HepG2 (cell line): ENCODE measurements at regions not wholly inside any gene's neighbourhood (a gene's known extent, or its start where the extent isn't known, plus 50 kb on each side); places are given as distances from the start of the nearest gene placed in this dataset.

ENCODE experiments used
- ATAC-seq: fragments of 200-7000 bp; cut with Tn5 transposase; 3 replicates; pipeline ENCODE4 v1.9.1; 2020; ENCODE audit warnings: mild to moderate bottlenecking, moderate library complexity
- BruUV-seq: library from RNA; stranded (reverse); fragments of 400-500 nt; replicated peaks from 2 replicates; lab custom pipeline; 2021; lab: Mats Ljungman, UMichigan
- CTCF ChIA-PET: fragments of 300-600 bp; formaldehyde crosslinking; extraction: SDS; loops from one replicate; lab custom pipeline; 2021; ENCODE audit warnings: low total read pairs, inconsistent platforms, low intra/inter-chr PET ratio; lab: Yijun Ruan, JAX
- POLR2A ChIA-PET: fragments of 350-600 bp; sonication (Branson Sonifier 250); formaldehyde crosslinking; loops from one replicate; lab custom pipeline; 2020; ENCODE audit warnings: antibody characterized with exemption, inconsistent platforms; lab: Yijun Ruan, JAX
- DNase-seq: peaks from one replicate; pipeline ENCODE4 v3.0.0-alpha.2; 2015; ENCODE audit warnings: low spot score
- FAIRE-seq: peaks from 3 replicates; lab custom pipeline; 2011; peaks lifted over from hg19 to GRCh38; lab: Jason Lieb, UNC
- H2AFZ ChIP-seq: one replicate; pipeline ENCODE4 v1.6.1; 2011; ENCODE audit warnings: low read length, inconsistent platforms
- H3K27ac ChIP-seq: fragments of 300-600 bp; 3 replicates; pipeline ENCODE4 v1.8.0; 2011; ENCODE audit warnings: mixed run types, mild to moderate bottlenecking, mixed read lengths, low read length, inconsistent platforms; ENCODE audit not compliant: insufficient read depth; ENCODE audit errors: extremely low read length
- H3K27me3 ChIP-seq, 2 experiments: fragments of 200-600 bp in 1 of 2; 2 replicates in 1 of 2; 3 replicates in 1 of 2; pipeline versions ENCODE4 v1.6.0 to v1.8.0; 2011; ENCODE audit warnings: low read length in 2 of 2, mild to moderate bottlenecking in 2 of 2, moderate library complexity in 2 of 2, inconsistent platforms in 1 of 2; ENCODE audit not compliant: insufficient read depth in 2 of 2, control insufficient read depth in 1 of 2
- H3K36me3 ChIP-seq, 2 experiments: fragments of 200-600 bp in 1 of 2; replicated peaks in 1 of 2; 2 replicates in 1 of 2; 3 replicates in 1 of 2; pipeline versions ENCODE4 v1.5.1 to v1.8.0; 2011; ENCODE audit warnings: low read length in 2 of 2, inconsistent platforms in 1 of 2; ENCODE audit not compliant: insufficient read depth in 2 of 2, control insufficient read depth in 1 of 2
- H3K4me1 ChIP-seq: 2 replicates; pipeline ENCODE4 v1.5.1; 2012; ENCODE audit warnings: low read length, inconsistent platforms; ENCODE audit not compliant: insufficient read depth
- H3K4me2 ChIP-seq: 2 replicates; pipeline ENCODE4 v1.6.0; 2011; ENCODE audit warnings: low read depth, low read length, inconsistent platforms
- H3K4me3 ChIP-seq, 3 experiments: fragments of 200-600 bp in 1 of 3; sonication (generic), shearing (Covaris generic) in 1 of 3; replicated peaks in 1 of 3; 2 replicates each; pipeline ENCODE4 v1.5.1; 2011 to 2016; ENCODE audit warnings: low read length in 3 of 3, inconsistent platforms in 2 of 3, low read depth in 2 of 3, mild to moderate bottlenecking in 2 of 3, control low read depth in 1 of 3, mixed read lengths in 1 of 3; ENCODE audit not compliant: insufficient read depth in 1 of 3
- H3K79me2 ChIP-seq: one replicate; pipeline ENCODE4 v1.6.1; 2011; ENCODE audit warnings: low read length, inconsistent platforms; ENCODE audit not compliant: insufficient read depth
- H3K9ac ChIP-seq: 2 replicates; pipeline ENCODE4 v1.6.0; 2011; ENCODE audit warnings: mild to moderate bottlenecking, low read depth, low read length, inconsistent platforms; ENCODE audit not compliant: insufficient read depth
- H3K9me3 ChIP-seq: 2 replicates; pipeline ENCODE4 v1.5.1; 2012; ENCODE audit warnings: mild to moderate bottlenecking, low read length
- H4K20me1 ChIP-seq: 2 replicates; pipeline ENCODE4 v1.6.0; 2011; ENCODE audit warnings: inconsistent platforms, mild to moderate bottlenecking, low read length, moderate library complexity; ENCODE audit not compliant: insufficient read depth
- DPF2 ChIP-seq: sonication (generic); formaldehyde crosslinking; IDR thresholded peaks from 2 replicates; pipeline ENCODE4 v1.4.0; 2020; ENCODE audit warnings: mild to moderate bottlenecking, low read depth, missing genetic modification reagents, borderline replicate concordance
- FOXM1 ChIP-seq: sonication (generic); formaldehyde crosslinking; IDR thresholded peaks from 2 replicates; pipeline ENCODE4 v1.5.0; 2020; ENCODE audit warnings: missing genetic modification reagents
- KLF15 ChIP-seq: sonication (generic); formaldehyde crosslinking; IDR thresholded peaks from 2 replicates; pipeline ENCODE4 v1.8.1; 2023; ENCODE audit warnings: borderline replicate concordance, mild to moderate bottlenecking, inconsistent platforms, missing genetic modification reagents, mixed read lengths
- MIER3 ChIP-seq: IDR thresholded peaks from 2 replicates; pipeline ENCODE4 v1.6.1; 2016; ENCODE audit warnings: missing compliant biosample characterization, borderline replicate concordance
- NFIC ChIP-seq: IDR thresholded peaks from 2 replicates; pipeline ENCODE4 v1.6.1; 2012; ENCODE audit warnings: mild to moderate bottlenecking, low read length, inconsistent platforms
- RFXANK ChIP-seq: IDR thresholded peaks from 2 replicates; pipeline ENCODE4 v1.6.1; 2016
- RORA ChIP-seq: sonication (generic); formaldehyde crosslinking; IDR thresholded peaks from 2 replicates; pipeline ENCODE4 v1.5.0; 2020; ENCODE audit warnings: mild to moderate bottlenecking, missing genetic modification reagents, moderate library complexity
- SPEN ChIP-seq: sonication (generic); formaldehyde crosslinking; IDR thresholded peaks from 2 replicates; pipeline ENCODE4 v1.5.1; 2020; ENCODE audit warnings: low read depth, mild to moderate bottlenecking, missing genetic modification reagents
- TGIF2 ChIP-seq: IDR thresholded peaks from 2 replicates; pipeline ENCODE4 v1.6.1; 2016; ENCODE audit warnings: control low read depth, missing compliant biosample characterization
- ZBTB8A ChIP-seq: sonication (generic); formaldehyde crosslinking; IDR thresholded peaks from 2 replicates; pipeline ENCODE4 v1.4.0; 2020; ENCODE audit warnings: mild to moderate bottlenecking, low read depth, missing genetic modification reagents, borderline replicate concordance
- ZNF251 ChIP-seq: sonication (generic); formaldehyde crosslinking; IDR thresholded peaks from 2 replicates; pipeline ENCODE4 v1.9.0; 2021; ENCODE audit warnings: mild to moderate bottlenecking, missing genetic modification reagents
- ZNF343 ChIP-seq: sonication (generic); formaldehyde crosslinking; IDR thresholded peaks from 2 replicates; pipeline ENCODE4 v1.4.0; 2020; ENCODE audit warnings: mild to moderate bottlenecking, missing genetic modification reagents
- ZNF83 ChIP-seq: sonication (generic); formaldehyde crosslinking; IDR thresholded peaks from 2 replicates; pipeline ENCODE4 v1.4.0; 2020; ENCODE audit warnings: missing genetic modification reagents, mild to moderate bottlenecking, borderline replicate concordance
- WGBS: methylation state at CpG from one replicate; pipeline ENCODE4 v1.1.6; 2017; ENCODE audit warnings: low lambda C conversion rate; 5-methylcytosine and 5-hydroxymethylcytosine counted together
- in situ Hi-C: cut with HindIII; loops from 2 replicates; pipeline ENCODE4 v1.10.0; 2017; ENCODE audit warnings: low pct_unique_long_range_greater_than_20kb; ENCODE audit not compliant: extremely low pct_ligation_motif_present
- intact Hi-C: fragments of 100-400 bp; cut with micrococcal nuclease; formaldehyde crosslinking; loops from one replicate; pipeline ENCODE4 v1.10.0; 2022; ENCODE audit not compliant: unreplicated experiment
- TF ChIP-seq, protein P1 (sequence below): sonication (generic); formaldehyde crosslinking; IDR thresholded peaks from 2 replicates; pipeline ENCODE4 v1.4.0; 2020; ENCODE audit warnings: missing genetic modification reagents
- TF ChIP-seq, protein P2 (sequence below): sonication (generic); formaldehyde crosslinking; IDR thresholded peaks from 2 replicates; pipeline ENCODE4 v1.5.0; 2020; ENCODE audit warnings: mild to moderate bottlenecking, missing genetic modification reagents

DNA sequence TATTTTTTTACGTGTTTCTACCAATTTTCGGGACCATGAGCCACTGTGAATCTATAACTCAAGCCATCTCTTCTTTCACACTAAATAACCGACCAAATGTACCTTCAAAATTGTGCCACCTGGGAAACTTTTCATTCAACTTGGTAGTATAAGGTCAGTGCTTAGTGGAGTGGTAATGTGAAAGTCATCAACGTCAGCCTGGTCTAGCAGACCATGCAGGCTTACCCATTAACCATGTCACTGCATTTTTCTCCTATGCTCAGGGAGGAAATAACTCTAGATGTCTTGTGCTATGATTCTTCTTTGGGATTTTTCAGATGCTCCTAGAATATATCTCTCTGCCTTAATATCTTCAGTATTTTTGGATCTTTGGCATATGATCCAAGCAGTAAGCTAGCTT is 1075.4 kb upstream of the POT1 start:
- H3K79me2 ChIP-seq: no peaks in the 10 kb centered on the region
- no peak overlapping the region for H2AFZ ChIP-seq
- no peaks in the 10 kb centered on the region for H4K20me1 ChIP-seq
- peaks cover 62% of the 10 kb centered on the region for H3K9me3 ChIP-seq
- no peak for DNase-seq
- ChIA-PET POLR2A (no interaction called here), CTCF (no interaction called here)
- ATAC-seq: no peak
- no peaks in the 10 kb centered on the region for H3K4me1 ChIP-seq
- BruUV-seq: no TSS peak
- H3K27me3 ChIP-seq: no peaks in the 10 kb centered on the region
- H3K4me3 ChIP-seq: no peak overlapping the region
- no peak for TF ChIP-seq SPEN (CRISPR knock-in tag)
- TF ChIP-seq ZNF83 (CRISPR knock-in tag): no peak
- TF ChIP-seq KLF15 (CRISPR knock-in tag): no peak
- TF ChIP-seq, protein P1, sequence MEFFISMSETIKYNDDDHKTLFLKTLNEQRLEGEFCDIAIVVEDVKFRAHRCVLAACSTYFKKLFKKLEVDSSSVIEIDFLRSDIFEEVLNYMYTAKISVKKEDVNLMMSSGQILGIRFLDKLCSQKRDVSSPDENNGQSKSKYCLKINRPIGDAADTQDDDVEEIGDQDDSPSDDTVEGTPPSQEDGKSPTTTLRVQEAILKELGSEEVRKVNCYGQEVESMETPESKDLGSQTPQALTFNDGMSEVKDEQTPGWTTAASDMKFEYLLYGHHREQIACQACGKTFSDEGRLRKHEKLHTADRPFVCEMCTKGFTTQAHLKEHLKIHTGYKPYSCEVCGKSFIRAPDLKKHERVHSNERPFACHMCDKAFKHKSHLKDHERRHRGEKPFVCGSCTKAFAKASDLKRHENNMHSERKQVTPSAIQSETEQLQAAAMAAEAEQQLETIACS (CRISPR knock-in tag): no peak
- no peak for TF ChIP-seq RFXANK (CRISPR knock-in tag)
- no peak for TF ChIP-seq DPF2 (CRISPR knock-in tag)
- TF ChIP-seq MIER3: no peak
- TF ChIP-seq ZNF343 (CRISPR knock-in tag): no peak
- TF ChIP-seq NFIC: no peak
- TF ChIP-seq RORA (CRISPR knock-in tag): no peak
- intact Hi-C loops (no loop called here), in situ Hi-C loops (no loop called here)
- WGBS: under 1% methylated on average over 4 of the region's 4 CpGs
- H3K36me3 ChIP-seq: no peaks in the 10 kb centered on the region
- no peak overlapping the region for H3K4me2 ChIP-seq
- H3K9ac ChIP-seq: no peak overlapping the region
- no peak for FAIRE-seq
- H3K27ac ChIP-seq: no peak overlapping the region

- no TSS peak for BruUV-seq
- Histone ChIP-seq H3K79me2 (no peaks in the 10 kb centered on the region), H3K27ac (no peak overlapping the region), H2AFZ (no peak overlapping the region), H3K4me1 (no peaks in the 10 kb centered on the region), H3K4me3 (no peak overlapping the region), H3K9me3 (peaks cover 77% of the 10 kb centered on the region), H4K20me1 (no peaks in the 10 kb centered on the region), H3K4me2 (no peak overlapping the region), H3K9ac (no peak overlapping the region), H3K27me3 (no peaks in the 10 kb centered on the region), H3K36me3 (no peaks in the 10 kb centered on the region)
- DNase-seq (no peak), FAIRE-seq (no peak), ATAC-seq (no peak)
- CTCF ChIA-PET: no interaction called here
- POLR2A ChIA-PET: no interaction called here
- in situ Hi-C loops (no loop called here), intact Hi-C loops (no loop called here)
- WGBS: 0% methylated on average over 1 of the region's 1 CpG
- TF ChIP-seq ZBTB8A (CRISPR knock-in tag) (no peak), ZNF343 (CRISPR knock-in tag) (no peak), TGIF2 (no peak), FOXM1 (CRISPR knock-in tag) (no peak), ZNF251 (CRISPR knock-in tag) (no peak)
- TF ChIP-seq, protein P2, sequence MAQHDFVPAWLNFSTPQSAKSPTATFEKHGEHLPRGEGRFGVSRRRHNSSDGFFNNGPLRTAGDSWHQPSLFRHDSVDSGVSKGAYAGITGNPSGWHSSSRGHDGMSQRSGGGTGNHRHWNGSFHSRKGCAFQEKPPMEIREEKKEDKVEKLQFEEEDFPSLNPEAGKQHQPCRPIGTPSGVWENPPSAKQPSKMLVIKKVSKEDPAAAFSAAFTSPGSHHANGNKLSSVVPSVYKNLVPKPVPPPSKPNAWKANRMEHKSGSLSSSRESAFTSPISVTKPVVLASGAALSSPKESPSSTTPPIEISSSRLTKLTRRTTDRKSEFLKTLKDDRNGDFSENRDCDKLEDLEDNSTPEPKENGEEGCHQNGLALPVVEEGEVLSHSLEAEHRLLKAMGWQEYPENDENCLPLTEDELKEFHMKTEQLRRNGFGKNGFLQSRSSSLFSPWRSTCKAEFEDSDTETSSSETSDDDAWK (CRISPR knock-in tag): no peak
- TF ChIP-seq, protein P1 (CRISPR knock-in tag): no peak
Observed at GRCh38 chr7:126001349-126001748, 1071.7 kb upstream of the POT1 start.
